Pulmonary artery endothelial cell (primary cell): ENCODE measurements at regions not wholly inside any gene's neighbourhood (a gene's known extent, or its start where the extent isn't known, plus 50 kb on each side); places are given as distances from the start of the nearest gene placed in this dataset.
"Not testable (repeated sequence)": the region's sequence is repeated elsewhere in the genome, so short reads cannot be mapped to it uniquely, and the experiment has no call there.

ENCODE experiments used
- DNase-seq: peaks from one replicate; pipeline ENCODE4 v3.0.0-alpha.2; 2011; ENCODE audit warnings: low read depth, low spot score

DNA sequence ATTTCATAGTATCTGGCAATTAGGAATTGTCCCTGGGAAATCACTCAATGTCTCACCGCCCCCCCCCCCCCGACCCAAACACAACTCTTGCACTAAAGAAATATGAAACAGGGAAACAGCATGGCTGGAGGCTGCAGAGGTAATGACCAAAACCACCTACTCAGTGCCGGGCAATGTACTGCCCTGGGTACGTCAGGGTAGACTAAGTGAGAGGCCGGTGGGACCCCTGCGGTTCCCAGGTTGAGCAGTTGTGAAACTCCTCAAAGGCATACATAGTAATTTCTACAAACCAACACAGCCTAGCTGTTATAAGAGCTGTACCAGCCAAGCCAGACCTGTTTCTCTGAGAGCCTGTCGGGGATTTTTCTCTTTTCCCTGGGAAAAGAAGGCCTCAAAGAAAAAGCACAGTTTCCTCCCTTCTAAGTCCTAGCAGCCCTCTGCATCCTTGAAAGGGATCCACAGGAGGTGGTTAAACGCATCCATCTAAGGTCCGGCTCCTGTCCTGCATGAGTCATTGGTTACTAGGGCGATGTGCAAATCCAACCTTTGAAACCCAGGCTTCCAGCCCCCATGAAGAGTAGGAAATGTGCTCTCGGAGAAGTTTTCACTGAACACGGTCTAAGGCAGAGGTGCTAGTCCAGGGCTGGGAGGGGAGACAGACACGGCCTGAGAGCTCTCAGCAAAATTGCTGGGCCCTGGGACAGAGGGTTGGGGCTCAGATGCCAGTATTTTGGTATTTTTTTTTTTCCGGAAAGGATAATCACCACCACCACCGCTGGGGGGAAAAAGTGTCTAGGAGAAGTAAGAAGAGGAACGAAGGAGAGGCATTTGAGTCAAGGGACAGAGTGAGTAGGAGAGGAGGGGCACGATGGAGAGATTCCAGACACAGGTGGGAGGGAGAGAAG lies 172.8 kb downstream of the ATP6V0E2 start:
- DNase-seq: not testable (repeated sequence)

DNA sequence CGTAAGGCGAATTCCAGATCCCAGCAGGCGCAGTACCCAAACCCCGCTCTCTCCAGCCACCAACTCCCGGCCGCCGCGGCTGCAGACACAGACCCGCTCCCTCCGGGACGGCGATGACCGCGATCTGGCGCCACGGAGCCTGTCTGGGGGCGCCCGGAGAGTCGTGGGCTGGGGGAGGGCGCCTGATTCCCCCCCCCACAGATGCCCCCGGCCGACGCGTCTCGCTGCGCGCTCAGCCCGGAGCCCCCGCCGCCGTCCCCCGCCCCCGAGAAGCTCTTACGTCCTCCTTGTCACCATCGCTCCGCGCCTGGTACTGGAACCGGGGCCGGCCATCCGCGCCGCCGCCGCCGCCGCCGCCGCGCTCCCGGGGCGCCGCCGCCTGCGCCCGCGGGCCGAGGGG lies 173.6 kb downstream of the ATP6V0E2 start:
- not testable (repeated sequence) for DNase-seq

DNA sequence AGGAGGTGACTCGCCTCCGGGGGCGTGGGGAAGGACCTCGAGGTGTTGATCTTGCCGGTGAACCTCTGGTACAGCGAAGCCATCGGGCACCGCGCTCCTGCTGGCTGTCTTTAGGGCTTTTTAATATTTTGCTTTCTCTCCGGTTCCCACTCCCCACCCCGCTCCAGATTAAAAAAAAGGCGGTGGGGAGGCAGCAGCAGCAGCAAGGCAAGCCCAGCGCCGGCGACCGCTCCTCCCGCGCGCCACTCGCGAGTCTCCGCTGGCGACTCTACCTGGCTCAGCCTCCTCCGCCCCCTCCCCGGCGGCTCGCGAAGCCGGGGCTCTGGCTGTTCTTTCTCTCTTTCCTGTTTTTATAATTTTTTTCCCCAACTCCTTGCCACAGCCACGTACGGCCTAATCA lies 174.0 kb downstream of the ATP6V0E2 start:
- DNase-seq: not testable (repeated sequence)

DNA sequence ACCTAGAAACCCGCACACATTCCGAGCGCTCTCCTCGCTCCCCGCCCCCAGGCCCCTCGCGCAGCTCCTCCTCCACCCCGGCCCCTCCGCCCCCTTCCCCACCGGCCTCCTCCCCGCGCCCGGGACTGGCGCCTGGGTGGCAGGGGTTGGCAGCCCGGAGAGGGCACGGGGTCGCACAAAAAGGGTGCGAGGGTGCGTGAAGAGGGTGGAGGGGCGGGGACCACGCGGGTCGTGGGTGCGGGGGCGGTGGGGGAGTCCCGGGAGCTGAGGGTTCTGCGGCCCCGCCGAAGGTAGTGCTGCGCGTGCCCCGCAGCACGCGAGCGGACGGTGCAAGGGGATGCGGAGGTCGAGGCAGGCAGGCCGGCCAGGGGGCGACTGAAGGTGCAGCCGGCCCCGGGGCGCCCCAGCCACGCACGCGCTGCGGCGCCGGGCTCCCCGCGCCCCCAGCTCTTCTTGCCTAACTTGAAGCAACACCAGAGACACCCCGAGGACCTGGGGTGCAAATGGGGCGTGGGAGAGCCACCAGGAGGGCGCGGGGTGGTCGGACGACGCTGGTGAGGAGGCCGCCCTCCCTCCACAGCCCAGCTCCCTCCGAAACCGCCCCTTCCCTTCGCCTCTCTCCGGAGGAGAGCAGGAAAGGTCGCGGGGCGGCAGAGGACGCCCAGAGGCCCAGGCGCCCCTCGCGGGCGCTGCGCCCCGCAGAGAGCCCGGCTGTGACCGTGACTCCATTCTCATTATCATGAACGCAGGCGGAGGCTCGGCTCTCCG lies 174.7 kb downstream of the ATP6V0E2 start:
- not testable (repeated sequence) for DNase-seq

DNA sequence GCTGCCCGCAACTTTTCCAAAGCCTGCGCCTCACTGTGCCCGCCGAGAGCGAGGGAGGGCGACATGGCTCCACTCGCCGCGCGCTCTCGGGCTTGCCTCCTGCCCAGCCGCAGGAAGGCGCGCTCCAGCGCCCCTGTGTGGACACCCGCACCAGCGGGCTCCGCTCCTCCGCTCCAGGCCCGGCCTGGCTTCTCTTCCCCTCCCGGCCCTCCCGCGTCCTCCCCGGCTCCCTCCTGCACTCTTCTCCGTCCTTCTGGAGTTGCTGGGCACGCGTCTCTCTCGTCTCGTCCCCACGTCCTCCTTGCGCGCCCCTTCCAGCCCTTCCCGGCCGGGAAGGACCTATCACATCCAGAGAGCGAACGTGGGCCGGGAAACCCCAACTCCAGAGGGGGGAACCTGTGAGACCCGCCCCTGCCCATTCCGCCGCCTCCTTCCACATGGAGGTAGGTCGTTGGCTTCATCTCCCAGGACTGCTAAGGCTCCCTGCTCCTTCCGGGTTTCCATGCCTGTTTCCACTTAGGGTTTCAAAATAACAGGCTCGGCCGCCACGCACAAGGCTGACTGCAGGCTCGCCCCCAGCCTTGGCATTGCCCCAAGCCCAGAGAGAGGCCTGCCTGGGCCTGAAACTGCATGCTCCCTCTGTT lies 175.4 kb downstream of the ATP6V0E2 start:
- not testable (repeated sequence) for DNase-seq

DNA sequence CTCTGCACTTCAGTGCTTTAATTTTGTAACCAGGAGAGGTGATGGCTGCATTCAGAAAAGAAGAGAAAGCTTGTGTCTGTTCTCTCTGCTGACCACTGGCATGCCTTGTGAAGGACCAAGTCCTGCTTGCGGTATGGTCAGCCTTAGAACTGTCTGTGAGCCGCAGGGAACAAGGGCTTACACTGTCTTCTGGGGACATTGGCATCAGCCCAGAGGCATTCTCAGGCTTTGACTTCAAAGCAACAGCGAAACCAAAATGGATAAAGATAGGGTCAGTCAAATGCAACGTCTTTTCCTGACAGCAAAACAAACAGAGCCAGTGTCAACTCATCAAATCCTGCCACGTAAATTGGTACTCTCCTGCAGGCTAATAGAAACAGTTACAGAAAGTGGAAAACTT lies 179.6 kb downstream of the ATP6V0E2 start:
- DNase-seq: not testable (repeated sequence)

DNA sequence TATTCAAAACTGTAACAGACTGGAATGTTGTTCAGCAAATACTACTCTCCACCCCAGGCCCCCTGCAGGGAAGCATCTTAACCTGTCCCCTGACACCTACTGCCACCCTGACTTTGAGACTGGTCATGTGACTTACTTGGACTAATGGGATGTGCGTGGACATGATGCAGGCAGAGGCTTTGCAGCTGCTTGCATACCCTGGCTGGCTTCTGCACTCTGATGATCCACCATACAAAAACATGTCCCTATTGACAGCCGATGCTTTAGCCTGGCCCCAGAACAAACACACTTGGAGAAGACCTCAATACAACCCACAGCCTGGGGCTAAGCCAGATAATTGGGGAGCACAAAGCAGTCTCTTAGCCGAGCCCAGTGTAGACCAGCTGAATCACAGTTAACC lies 180.5 kb downstream of the ATP6V0E2 start:
- DNase-seq: not testable (repeated sequence)

DNA sequence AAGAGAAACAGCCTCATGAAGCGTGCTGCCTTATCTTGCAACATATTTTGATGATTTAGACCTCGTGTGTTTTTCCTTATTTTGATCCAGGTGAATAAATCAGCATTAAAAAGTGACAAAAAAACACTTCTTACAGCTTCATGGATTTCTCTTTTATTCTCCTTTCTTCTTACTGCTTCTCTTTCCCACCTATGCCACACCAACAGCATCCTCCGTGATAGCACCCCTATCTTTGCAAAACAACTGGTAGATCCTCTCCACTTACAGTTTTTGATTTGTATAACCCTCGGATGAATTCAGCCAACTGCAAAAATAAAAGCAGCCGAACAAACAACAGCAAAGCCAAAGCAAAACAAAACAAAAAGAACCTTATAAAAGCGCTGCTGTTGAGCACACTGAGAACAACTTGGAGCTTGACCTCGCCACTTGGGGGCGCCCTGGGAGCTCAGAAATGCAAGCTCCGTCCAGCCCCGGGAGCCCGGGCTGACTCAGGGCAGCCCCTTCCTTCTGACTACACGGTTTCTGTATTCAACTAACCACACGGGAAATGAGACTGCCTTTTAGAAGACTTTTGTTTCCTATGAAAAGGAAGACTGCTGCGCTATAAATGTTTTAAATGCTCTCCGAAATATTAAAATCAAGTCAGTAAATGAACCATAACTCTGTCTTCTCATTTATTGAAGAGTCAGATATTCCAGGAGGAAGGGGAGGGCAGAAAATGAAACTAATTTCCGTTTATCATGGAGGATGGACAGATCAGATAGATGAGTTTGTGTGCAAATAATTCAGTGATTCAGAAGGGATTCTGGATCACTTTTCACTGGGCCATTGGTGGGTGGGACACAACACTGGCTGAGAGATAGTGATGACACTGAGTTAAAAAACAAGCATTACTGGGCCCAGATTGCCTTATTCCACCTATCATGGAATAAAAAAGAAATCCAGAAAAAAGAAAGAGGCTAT lies 186.8 kb downstream of the ATP6V0E2 start:
- DNase-seq: not testable (repeated sequence)

DNA sequence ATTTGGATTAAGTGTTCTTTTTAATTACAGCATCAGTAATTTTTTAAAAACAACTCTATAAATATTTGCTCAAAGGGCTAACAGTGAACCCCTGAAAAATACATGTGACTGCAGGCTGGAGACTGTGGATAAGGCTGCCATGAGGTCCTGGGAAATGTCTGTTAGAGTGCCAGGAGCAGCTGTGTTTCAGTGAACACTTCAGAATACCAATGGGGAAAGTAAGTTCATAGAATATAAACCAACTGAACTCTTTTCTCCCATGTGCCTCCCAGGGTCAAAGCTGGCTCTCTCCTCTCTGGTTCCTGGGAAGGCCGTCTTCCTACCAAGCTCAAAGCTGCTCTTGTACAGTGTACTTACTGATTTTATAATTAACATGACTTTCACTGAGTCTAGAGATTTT lies 189.4 kb downstream of the ATP6V0E2 start:
- DNase-seq: not testable (repeated sequence)

DNA sequence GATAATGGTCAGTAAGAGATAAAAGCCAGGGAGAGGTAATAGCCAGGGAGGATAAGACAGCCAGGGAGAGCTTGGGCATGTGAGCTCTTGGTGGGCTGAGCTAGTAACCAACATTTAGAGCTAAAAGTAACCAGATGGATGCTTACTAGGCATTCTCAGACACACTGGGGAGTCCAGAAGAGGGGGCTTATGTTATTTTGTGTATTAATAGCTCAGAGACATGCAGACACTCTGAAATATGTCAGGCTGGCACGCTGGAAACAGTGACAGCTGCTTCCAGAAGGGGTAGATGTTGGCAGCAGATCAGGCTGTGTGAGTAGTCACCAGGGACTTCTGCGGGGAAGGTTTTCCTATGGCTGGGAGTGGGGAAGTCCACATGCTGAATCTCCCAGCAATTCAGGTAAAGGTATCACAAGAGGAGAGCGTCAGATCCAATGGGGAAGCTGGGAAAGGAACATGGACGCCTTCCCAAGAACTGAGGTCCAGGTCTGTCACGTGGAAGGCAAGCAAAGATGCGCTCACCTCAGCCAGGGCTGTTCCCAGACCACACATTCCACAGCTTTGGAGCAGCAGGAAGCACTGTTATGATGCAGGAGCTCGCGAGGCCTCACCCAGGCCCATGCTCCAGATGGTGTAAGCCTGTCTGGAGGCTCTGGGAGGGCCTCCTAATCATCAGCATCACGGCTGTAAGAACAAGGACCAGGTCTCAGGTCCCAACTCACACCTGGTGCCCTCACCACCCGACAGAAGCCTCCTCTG lies 196.0 kb downstream of the ATP6V0E2 start:
- not testable (repeated sequence) for DNase-seq

DNA sequence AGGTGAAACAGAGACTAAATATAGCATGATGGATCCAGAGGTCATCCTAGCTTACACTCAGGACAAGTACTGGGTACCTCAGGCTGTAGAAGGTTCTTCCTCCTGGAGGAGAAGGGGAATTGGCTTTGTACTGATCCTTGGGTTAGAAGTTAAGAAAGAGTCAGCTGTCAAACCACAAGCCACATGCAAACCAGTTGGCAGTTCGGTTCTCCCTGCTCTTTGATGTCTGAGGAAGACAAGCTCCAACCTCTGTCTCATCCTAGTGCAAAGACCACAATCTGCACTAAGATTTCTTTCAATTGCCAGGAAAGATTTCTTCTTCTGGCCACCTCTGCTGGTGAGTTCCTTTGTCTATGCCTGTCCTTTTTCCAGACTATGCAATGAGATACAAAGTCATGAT lies 203.8 kb downstream of the ATP6V0E2 start:
- DNase-seq: not testable (repeated sequence)

DNA sequence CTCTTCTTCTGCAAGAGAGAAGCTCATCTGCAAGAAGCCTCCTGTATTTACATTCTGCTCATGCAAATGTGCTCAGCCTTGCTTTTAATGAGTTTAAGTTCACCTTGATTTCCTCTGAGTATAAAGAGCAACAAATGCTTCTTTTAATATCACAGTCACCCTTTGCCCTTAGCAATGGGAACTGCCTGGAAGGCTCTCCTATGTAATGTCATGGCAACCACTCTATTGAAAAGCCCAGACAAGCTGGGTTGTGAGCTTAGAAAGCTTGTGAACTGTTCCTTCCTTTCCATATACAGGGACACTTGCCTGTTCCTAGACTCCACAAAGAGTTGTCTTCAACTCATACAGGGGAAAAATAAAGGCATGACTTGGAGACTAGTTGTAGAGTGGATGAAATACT lies 208.1 kb downstream of the ATP6V0E2 start:
- not testable (repeated sequence) for DNase-seq

DNA sequence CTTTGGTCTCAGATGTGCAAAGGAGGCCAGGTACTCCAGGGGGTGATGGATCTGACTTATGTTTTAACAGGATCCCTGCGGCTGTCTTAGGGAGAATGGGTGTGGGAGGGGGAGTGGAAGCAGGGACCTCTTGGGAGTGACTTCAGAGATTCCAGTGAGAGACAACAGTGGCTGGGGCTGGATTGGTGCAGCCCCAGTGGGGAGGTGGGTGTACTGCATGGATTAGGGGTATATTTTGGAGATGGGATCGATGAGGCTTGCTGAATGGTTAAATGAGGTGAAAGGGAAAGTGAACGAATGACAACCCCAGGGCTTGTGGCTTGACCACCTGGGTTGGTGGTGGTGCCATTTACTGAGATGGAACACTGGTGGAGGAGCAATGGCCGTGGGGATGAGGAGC lies 211.0 kb downstream of the ATP6V0E2 start:
- DNase-seq: not testable (repeated sequence)

DNA sequence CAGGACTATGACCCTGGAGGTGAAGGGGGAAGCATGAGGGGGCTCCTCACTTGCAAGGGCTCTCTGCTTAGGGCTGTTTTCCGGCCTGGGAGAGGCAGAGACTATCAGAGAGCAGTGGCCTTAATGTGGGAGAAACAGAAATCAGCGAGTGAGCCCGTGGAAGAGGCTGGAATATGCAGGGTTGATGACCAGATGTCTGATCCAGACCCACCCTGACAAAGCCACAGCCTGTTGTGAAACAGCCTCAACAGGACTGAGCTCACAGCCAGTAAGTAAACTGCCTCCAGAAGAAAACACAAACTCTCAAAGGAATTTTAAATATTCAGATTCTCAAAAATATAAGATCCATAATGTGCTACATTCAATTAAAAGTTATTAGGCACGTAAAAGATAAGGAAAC lies 213.7 kb downstream of the ATP6V0E2 start:
- not testable (repeated sequence) for DNase-seq

DNA sequence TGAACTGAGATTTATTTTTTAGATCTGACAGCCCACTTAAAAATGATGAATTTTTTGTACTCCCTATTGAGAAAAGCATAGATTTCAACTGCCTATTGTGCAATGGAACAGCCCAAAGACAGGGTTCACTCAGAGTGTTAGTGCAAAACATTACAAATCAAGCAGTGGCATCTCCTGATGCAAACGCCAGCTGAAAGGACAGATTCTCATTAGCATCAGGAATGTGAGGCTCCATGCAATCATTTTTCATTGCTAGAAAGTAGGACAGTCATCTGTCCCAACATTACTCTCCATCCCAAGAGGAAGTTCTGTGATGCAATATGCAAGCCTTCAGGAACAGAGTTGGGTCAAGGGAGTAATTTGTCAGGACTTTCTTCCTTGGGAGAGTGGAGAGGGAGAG lies 215.4 kb downstream of the ATP6V0E2 start:
- DNase-seq: not testable (repeated sequence)

DNA sequence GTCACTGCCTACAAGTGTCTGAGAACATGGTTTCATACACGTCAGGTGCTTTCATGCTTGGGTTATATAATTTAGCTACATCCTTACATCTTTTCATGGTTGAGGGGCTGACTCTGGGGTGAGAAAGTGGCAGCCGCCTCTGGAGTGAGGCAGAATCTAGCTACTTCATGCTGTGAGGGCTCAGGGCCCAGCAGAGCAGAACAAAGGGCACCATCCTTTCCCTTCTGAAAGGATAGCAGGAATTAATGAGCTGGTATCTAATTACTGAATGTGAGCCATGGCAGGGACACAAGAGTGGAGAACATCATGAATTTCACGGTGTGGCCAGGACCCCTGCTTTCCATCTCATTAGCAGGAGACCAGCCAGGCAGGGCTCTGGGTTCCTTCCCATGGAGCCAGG lies 217.0 kb downstream of the ATP6V0E2 start:
- not testable (repeated sequence) for DNase-seq

DNA sequence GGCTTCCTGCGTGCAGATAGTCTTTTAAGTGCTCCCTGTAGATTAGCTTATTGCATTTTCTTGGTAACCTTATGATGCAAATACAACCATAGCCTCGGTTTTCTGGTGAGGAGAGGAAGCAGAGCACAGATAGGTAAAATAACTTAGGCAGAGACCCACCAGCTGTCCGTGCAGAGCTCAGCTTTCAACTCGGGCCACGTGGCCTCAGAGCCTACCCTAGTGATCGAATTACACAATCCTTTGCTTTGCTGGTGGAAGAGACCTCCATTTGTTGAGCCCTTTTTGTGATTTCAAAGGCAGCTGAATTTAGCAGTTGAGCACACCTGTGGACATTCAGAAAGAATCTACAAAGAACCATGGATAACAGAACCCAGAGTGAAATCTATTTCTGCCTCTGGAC lies 220.1 kb downstream of the ATP6V0E2 start:
- not testable (repeated sequence) for DNase-seq

DNA sequence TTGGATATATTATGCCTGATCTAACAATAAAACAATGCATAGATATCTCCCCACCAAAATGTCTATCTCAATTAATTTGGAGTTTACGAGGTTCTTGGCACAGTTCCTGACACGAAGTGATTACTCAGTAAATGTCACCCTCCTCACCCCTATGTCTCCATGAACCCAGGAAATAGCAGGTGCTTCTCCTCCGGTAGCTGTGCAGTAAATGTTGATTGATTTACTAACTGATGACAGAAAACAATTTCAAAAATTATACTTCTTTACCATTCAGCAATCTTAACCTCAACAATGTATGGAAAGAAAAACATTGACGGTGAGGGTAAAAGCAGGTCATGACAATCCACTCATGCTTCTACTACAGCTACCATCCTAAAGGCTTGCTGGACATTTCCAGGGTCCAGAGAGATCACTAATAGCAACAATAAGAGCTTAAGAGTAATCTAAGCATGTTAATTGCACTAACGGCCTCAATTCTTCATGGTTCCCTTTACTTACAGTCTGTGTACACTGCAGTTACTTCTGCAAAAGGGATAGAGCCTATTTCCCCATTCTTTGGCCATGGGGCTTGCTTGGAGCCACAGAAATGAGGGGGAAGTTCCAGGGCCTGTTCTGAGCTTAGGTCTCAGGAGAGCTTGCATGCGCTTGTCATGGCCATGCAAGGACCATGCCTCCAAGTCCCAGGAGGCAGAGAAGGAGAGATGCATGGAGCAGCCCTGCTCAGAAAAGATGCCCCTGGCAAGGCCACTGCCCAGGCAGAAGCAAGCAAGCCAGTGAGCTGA lies 222.6 kb downstream of the ATP6V0E2 start:
- not testable (repeated sequence) for DNase-seq

DNA sequence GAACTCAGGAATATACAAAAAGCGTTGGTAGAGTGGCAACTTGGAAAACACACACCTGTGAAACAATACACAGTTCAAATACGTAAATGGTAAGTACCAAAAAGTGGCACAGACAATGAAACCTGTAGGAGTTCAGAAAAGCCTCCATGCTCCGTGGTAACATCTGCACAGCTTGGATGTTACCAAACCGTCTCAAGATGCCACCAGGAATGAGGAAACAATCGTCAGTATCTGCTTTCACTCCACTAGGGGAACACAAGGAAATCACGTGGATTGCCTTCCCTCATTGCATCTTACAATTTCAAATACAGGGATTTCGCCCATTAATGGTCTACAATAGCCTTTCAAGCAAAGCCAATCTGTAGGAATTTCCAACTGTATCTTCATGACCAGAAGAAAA lies 224.6 kb upstream of the LRRC61 start:
- DNase-seq: not testable (repeated sequence)
